RCC 7860 (cell line): ENCODE measurements at regions not wholly inside any gene's neighbourhood (a gene's known extent, or its start where the extent isn't known, plus 50 kb on each side); places are given as distances from the start of the nearest gene placed in this dataset.
"Not testable (repeated sequence)": the region's sequence is repeated elsewhere in the genome, so short reads cannot be mapped to it uniquely, and the experiment has no call there.

ENCODE experiments used
- DNase-seq: peaks from one replicate; pipeline ENCODE4 v3.0.0-alpha.2; 2015; ENCODE audit warnings: low spot score
- FAIRE-seq: peaks from 2 replicates; lab custom pipeline; 2012; peaks lifted over from hg19 to GRCh38; lab: Jason Lieb, UNC

DNA sequence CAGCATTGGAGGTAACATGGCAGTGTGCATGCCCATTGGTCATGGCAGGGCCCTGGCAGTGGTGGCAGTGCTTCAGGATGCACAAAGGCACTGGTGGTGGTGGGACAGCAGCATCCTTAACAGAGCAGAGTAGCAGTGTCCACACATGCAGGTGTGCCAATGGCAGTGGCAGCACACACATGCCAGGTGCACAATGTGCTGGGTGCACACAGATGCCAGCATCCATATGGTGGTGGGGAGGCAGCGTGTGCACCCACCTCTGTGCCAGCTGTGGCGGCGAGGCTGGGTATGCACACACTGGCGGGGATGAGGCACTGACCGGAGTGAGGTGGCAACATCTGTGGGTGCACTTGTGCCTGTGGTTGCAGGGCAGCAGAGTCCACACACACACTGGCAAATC is 150.6 kb downstream of the SI start:
- no peak for DNase-seq
- FAIRE-seq: no peak

DNA sequence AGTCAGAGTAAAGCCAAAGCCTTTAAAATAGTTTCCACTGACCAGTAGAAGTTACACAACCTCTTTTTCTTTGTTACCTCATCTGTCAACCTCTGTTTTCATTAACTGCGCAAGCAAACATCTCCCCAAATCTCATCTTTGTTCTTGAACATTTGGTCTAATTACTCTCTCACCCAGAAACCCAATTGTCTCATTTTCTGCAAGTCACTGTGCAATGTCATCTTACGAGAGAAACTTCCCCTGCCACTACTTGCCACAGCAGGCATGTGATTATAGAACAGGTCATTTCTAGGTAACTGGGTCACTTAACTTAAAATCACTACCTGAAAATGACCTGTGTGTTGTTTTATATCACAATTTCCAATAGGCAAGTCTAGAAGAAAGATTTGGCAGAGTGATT is 159.4 kb downstream of the SI start:
- DNase-seq (no peak), FAIRE-seq (no peak)

DNA sequence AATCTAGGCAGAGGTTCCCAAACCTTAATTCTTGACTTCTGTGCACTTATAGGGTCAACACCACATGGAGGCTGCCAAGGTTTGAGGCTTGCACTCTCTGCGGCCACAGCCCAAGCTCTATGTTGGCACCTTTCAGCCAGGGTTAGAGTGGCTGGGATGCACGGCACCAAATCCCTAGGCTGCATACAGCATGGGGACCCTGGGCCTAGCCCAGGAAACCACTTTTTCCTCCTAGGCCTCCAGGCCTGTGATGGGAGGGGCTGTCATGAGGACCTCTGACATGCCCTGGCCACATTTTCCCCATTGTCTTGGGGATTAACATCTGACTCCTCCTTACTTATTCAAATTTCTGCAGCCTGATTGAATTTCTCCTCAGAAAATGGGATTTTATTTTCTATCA is 165.4 kb downstream of the SI start:
- DNase-seq (no peak), FAIRE-seq (no peak)

DNA sequence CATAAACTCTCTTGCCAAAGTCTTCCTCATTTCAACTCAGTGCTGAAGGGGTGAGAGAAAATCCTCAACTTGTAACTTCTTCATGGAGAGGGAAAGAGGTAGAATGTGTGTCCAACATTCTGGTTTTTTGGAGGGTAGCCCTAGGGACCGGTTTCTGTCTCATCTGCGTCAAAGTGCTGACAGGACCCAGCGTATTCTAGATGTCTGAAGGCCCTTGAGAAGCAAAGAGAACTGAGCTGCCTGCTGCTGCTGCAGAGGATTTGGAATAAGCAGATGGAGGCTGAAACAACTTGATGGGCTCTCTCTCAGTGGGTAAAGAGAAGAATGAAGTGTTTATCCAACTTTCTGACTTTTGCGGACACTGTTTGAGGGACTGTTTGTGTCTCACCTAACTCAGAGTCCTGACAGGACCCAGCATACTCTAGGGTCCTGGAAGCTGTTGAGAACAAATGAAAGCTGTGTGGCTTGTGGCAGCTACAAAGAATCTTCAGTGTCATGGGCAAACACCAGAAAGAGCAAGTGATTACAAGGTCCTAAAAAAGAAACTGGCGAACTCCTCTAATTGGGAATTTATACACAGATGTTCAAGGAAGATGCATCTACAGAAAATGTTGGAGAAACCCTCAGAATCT is 174.4 kb downstream of the SI start:
- no peak for DNase-seq
- FAIRE-seq: no peak

DNA sequence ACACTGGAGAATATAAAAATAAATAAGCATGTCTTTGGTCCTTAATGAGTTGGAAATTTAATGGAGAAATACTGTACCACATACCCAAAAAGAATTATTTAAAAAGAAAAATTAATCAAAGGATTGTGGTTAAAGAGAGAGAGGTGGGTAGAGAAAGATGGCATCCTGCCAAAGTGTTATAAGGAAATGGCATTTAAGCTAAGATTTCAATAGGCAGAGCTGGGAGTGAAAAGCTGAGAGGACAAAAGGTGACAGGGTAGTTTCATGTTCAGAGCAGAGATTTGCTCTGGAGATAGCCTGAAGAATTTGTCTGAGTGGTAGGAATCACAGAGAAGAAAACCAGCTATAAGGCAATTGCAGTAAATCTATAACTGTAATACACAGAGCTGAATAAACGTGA is 181.0 kb downstream of the SI start:
- DNase-seq (no peak), FAIRE-seq (no peak)

DNA sequence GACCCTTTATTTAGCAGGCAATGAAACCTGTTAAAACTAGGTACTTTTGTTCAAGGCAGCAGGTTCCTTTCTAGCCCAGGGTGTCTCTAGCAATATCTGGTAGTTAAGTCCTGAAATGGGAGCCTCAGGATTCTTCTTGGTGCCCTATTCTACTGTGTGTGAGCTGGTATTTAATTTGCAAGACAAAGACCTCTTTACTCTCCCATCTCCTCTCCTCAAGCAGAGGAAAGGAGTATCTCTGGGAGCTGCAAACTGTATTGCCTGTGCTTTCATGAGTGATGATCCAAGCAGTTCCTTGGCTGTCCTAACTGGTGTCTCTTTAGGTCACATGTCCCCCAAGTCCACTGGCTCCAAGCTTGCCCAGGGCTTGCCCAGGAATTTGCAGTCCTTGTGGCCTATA is 188.2 kb downstream of the SI start:
- FAIRE-seq (no peak), DNase-seq (no peak)

DNA sequence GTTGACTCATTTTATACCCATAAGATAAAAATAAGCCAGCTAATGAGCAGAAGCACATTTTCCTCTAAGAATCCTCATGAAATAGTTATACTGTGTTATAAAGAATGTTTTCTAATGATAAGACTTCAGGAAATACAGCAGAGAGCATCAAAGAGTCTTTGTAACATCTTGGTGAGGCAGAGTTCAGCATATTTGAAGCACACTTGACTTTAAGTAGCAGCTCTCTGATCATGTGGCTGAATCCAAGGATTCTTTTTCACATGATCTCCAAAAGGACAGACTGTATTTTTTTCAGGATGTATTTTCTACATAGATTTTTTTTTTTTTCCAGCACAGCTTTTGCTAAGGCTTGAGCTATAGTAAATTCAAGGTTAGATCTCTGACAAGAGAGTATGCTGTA is 195.1 kb downstream of the SI start:
- DNase-seq: no peak
- no peak for FAIRE-seq

DNA sequence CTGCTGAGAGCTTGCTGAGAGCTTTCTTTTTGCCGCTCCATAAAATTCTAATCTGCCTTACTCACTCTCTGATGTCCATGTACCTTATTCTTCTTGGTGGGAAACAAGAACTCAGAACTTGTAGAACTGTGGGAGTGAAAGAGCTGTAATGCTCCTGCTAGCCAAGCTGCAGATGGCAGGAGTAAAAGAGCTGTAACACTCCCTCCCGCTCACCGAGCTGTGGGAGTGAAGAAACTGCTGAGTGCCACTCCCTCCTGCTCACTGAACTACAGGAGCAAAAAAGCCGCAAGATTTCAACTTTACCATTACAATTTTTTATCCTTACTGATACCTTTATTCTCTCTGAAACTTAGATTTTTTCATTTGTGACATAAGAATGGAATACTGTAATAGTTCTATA is 199.1 kb downstream of the SI start:
- FAIRE-seq: no peak
- no peak for DNase-seq

DNA sequence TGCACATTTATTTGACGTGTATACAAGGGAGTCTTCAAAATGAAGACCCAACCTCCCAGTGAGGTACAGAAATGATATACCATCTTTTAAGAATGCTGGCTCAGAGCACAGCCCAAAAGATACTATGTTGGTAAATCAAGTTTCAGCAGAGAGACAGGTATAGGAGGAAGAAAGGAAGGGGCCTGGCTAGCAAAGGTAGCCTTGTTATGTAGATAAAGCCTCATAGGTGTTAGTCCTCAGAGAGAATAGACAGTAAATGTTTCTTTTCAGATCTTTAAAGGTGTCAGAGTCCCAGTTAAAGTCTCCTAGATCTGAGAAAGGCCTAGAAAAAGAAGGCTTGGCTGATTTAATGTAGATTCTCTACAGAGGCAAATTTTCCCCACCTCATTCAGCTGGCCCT is 213.8 kb downstream of the SI start:
- FAIRE-seq: no peak
- DNase-seq: no peak

DNA sequence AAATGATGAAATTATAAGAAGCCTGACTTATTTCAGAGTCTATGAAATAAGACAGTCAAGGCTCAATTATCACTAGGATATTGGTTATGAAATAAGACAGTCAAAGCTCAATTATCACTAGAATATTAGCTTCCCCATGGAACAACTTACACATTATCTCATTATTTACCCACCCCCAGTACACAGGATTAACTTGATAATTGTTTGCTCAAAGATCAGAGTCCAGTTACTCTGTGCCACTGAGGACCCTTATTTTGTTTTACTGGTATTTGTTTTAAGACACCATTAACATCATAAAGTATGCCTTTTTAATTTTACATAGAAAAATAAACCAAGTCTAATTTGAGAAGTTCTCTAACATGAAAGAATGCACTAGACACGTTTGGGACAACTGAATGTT is 225.4 kb downstream of the SI start:
- DNase-seq: no peak
- no peak for FAIRE-seq

DNA sequence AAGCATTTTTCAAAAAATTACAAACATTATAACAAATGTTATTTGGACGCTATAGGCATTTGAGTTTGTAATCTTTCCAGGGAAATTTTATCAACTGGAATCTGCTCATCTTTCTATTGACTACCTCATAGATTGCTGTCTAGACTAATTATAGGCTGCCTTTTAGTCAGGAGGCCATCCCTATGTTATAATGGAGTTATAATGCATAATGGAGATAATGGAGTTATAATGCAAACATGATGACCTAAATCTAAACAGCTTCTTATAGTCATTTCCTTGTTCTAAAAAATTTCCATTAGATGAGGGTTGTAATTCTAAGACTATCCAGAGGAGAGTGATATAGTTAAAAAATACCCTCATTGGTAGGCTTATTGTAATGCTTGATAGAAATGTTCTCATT is 226.4 kb downstream of the SI start:
- DNase-seq (no peak), FAIRE-seq (no peak)

DNA sequence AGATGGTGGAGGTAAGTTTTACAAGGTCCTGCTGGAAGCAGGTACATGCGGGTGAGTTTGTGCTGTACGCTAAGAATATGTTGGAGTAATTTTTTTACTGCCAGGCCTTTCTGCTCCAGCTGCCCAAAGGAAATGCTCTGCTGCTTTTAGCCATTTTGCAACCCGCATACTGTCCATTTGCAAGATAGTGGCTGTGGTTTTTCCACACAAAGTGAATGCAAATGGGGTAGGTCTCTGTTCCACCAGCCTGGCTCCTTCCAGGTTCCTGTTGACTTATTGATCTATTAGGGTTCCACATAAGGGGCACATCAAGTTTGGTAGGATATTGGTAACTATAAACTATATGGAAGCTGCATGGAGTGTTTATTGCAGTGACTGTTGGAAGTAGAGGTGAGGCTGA is 227.1 kb downstream of the SI start:
- DNase-seq: no peak
- no peak for FAIRE-seq

DNA sequence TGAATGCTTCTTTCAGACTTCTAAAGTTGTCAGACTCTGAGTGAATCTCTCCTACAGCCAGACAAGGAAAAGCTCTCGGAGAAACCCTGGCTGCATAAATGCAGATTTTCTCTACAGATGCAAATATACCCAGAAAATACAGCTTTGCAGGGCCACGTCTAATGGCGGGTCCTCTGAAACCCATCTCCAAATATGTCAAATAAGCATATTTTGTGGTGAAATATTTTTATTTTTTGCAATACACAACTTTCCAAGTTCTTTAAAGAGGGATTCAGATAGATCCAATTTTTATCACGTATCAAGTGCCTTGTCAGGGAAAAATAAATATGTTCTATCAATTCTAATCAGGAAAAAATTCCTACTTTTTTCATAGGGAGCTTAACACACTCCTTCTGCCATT is 229.4 kb downstream of the SI start:
- DNase-seq (no peak), FAIRE-seq (no peak)

DNA sequence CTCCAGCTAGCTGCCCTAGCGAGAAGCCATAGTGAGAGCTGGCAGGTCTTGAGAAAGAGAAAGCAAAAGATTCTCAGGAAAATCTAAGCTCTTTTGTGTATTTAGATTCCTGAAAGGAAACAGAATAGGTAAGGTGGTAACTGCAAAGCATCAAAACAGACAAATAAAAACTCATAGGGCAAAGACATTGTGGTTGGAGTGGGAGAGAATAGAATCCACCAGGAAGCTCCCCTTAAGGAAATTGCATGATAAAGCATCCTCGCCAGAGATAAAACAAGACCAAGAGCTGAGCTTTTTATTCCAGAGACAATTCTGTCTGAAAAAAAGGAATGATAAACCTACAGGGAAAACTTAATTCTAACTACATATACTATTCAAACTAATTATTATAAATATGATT is 232.6 kb downstream of the SI start:
- FAIRE-seq: no peak
- no peak for DNase-seq

DNA sequence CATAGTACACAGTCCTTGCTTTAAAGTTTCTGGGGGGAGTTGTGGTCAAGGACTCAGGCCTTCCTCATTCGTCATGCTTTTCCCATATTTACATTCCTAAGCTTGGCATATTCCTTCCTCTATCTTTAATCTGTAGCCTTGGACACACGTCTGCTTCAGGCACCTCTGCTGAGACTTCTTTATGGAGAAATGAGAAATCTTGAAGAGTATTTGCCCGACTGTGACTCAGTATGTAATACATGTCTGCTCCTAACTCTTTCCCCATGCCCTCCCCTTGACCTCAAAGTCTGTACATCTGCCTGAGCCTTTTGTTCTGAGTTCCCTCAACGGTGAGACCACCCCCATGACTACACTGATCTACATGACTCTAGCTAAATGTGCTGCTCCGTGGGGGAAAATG is 246.1 kb downstream of the SI start:
- DNase-seq: peak; percentile 5
- no peak for FAIRE-seq

DNA sequence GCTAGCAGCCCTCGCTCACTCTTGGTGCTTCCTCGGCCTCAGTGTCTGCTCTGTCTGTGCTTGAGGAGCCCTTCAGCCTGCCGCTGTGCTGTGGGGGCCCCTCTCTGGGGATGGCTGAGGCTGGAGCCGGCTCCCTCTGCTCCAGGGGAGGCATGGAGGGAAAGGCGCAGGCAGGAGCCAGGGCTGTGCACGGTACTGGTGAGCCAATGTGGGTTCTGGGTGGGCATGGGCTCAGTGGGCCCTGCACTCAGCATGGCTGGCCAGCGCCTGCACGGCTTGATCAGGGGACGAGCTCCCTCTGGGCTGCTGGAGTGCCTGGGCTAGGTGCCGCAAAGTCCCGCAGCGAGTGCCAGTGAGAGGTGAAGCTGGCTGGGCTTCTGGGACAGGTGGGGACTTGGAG is 260.0 kb downstream of the SI start:
- FAIRE-seq (no peak), DNase-seq (no peak)

DNA sequence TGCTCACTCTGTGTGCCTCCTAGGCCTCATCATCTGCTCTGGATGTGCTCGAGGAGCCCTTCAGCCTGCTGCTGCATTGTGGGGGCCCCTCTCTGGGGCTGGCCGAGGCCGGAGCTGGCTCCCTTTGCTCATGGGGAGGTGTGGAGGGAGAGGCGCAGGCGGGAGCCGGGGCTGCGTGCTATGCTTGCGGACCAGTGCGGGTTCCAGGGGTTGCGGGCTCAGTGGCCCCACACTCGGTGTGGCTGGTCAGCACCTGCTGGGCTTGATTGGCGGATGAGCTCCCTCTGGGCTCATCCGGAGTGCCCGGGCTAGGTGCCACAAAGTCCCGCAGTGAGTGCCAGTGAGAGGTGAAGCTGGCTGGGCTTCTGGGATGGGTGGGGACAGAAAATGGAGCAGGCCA is 264.2 kb downstream of the SI start:
- no peak for DNase-seq
- FAIRE-seq: no peak

DNA sequence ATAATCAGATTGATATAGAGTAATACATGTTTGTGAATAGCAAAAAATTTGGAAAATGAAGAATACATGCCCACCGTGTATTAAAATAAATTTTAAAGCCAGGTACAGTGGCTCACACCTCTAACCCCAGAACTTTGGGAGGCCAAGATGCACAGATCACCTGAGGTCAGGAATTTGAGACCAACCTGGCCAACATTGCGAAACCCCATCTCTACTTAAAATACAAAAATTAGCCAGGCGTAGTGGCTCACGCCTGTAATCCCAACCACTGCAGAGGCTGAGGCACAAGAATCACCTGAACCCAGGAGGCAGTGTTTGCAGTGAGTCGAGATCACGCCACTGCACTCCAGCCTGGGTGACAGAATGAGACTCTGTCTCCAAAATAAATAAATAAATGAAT is 266.3 kb downstream of the SI start:
- FAIRE-seq (no peak), DNase-seq (no peak)

DNA sequence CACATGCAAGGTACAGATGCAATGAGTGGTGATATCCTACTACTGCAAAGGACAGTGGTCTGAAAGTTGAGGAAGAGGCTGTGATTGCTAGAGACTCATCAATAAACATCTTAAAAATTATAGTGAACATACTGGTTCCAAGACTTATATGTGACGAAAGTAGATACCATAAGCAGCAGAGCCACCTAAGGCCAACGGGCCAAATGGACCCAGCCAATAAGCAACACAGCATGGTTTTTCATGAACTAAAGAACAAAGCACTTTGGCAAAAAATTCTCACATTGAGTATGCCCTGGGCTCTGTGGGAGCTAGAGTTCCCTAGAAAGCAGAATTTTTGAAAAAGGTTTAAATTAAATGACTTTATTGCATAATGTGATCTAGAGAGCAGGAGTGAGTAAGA is 272.1 kb downstream of the SI start:
- no peak for FAIRE-seq
- DNase-seq: no peak

DNA sequence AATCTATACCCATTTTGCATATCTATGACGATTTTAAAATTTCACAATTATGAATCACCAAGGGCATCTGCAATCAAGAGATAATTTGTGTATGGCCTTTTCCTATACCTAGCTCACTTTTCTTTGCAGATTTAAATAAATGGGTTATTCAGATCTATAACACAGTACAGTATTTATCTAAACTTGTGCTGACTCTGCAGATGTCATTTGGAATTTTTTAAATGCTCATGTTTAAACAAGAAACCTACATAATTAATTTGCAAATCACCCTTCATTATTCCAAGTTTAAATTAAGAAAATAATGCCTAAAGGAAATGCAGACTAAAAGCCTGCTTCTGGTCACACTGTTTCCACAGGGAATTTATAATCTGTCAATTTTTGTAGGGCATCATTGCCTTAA is 284.2 kb downstream of the SI start:
- no peak for DNase-seq
- no peak for FAIRE-seq

DNA sequence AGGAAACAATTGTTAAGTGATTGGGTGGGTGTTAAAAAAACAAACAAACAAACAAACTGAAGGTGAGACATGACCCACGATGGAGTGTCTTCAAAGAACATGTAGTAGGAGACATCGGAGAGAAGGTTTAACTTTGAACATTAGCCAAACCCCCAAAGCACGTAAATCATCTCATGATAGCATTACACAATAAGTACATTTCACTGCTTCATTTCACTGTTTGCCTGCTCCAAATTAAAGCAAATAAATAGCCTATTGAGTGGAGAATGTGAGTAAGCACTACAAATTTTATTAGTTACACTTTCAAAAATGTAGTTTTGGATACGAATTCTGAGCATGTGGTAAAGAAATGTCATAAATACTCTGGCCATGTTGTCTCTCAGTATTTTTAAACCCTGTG is 287.0 kb downstream of the SI start:
- DNase-seq: no peak
- no peak for FAIRE-seq

DNA sequence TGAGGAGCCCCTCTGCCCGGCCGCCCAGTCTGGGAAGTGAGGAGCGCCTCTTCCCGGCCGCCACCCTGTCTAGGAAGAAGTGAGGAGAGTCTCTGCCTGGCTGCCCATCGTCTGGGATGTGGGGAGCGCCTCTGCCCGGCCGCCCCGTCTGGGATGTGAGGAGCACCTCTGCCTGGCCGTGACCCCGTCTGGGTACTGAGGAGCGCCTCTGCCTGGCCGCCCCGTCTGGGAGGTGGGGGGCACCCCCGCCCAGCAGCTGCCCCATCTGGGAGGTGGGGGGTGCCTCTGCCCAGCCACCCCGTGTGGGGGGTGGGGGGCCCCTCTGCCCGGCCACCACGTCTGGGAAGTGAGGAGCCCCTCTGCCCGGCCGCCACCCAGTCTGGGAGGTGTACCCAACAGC is 293.9 kb downstream of the SI start:
- DNase-seq, FAIRE-seq: not testable (repeated sequence)

DNA sequence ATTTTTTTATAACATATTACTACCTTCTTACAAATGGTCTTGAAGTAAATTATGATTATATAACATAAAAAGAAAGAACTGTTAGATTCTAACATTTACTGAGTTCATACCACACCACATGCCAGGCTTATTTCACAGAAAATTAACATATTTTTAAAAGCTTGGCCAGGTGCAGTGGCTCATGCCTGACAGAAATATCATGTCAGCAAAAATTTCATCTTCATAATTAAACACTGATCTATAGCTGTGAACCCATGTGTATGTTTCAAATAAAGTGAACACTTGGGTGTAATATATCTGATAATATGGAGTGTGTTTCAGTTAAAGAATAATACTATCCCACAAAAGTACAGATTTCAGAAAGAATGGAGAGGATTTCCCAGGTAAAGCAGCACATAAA is 296.5 kb downstream of the SI start:
- FAIRE-seq (no peak), DNase-seq (no peak)

DNA sequence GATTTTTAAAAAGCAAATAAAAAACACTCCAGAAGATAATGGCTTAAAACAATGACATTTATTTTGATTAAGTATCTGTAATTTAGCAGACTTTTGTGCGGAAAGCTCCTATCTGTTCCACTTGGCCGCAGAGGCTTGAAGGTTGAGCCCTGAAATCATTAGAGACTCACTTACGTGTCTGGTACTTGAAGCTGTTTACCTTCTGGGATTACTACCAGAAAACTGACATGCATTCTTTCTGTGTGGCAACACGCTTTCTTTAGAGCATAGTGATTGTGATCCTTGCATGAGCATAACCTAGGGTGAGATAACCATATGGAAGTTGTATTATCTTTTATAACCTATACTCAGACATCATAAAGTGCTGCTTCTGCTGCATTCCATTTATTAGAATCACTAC is 298.5 kb downstream of the SI start:
- DNase-seq: no peak
- FAIRE-seq: no peak
